NCI-H345 (cell line): ENCODE measurements at regions not wholly inside any gene's neighbourhood (a gene's known extent, or its start where the extent isn't known, plus 50 kb on each side); places are given as distances from the start of the nearest gene placed in this dataset.

ENCODE experiments used
- DNase-seq: peaks from one replicate; lab custom pipeline; 2025; lab: John Stamatoyannopoulos, UW

DNA sequence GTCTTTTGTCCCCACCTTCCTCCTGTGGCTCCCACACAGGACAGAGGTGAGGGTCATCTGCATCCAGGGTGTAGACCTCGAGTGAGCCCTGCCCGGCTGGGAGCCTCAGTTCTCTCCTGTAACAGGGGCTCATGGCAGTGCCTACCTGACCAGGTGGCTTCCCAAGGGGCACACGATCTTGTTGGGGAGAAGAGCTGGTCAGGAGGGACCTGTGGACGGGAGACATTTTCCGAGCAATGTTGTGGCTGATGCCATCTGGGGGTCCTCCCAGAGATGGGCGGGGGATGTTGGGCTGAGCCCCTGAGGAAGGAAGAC lies 51.9 kb downstream of the CEBPB start:
- no peak for DNase-seq

DNA sequence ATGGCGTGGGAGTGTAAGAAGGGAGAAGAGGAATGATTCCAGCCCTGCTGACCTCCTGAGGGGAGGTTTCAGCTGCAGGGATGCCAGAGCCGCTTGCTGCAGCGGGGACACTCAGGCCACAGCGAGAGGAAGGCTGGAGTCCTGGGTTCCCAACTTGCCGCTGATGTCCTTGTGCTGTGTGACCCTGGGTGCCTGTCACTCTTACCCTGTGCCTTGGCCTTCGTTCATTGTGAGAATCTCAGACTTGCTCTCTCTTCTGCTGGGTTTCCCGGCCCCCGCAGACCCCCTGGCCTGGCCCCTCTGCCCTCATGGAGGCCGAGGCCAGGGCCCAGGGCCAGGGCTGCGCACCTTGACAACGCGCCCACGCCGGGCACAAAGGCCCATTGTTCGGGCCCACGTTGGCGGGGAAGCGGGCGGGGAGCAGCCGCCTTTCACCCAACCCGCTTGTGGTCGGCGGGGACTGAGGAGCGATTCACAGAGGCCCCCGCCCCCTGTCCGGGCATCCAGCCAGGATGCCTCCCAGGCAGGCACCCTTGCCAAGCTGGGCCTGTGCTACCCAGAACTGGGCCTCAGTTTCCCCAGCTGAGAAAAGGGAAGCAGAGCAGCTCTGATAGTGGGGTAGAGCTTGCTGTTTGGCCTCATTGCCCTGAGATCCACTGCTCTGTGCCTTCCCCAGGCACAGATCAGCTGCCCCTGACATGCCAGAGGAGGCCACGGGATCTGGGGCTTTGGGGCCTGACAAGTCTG lies 52.4 kb downstream of the CEBPB start:
- DNase-seq = peak; percentile 75

DNA sequence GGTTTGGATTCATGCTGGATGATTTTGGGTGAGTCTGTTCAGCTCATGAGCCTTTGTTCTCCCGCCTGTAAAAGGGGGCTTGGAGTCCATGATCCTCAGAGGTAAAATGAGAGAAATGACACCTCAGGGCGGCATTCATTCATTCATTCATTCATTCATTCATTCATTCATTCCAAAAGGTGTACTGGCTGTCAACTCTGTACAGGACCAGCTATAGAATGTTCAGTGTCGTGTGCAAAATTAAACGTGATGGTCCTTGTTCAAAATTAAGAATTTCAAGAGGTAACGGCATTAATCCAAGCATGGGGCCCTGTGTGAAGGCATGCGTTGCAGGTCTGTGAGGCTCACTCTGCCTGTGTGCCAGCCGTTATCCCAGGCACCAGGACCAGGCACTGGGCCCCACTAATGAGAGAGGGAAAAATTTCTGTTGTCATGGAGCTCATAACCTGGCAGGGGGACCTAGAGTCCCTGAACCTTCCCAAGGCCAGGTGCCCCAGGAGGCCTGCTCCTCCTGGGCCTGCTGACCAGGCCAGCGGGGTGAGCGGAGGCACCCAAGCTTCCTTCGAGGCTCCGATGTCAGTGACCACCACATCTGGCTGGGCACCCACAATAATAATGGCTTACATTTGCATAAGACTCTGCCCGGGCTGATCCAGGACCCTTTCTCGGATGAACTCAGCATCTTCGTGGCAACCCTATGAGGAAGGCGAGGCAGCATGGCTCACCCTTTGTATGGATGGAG lies 53.2 kb downstream of the CEBPB start:
- no peak for DNase-seq

- no peak for DNase-seq
These were observed 53.9 kb downstream of the CEBPB start for GRCh38 chr20:50244352-50245149.

DNA sequence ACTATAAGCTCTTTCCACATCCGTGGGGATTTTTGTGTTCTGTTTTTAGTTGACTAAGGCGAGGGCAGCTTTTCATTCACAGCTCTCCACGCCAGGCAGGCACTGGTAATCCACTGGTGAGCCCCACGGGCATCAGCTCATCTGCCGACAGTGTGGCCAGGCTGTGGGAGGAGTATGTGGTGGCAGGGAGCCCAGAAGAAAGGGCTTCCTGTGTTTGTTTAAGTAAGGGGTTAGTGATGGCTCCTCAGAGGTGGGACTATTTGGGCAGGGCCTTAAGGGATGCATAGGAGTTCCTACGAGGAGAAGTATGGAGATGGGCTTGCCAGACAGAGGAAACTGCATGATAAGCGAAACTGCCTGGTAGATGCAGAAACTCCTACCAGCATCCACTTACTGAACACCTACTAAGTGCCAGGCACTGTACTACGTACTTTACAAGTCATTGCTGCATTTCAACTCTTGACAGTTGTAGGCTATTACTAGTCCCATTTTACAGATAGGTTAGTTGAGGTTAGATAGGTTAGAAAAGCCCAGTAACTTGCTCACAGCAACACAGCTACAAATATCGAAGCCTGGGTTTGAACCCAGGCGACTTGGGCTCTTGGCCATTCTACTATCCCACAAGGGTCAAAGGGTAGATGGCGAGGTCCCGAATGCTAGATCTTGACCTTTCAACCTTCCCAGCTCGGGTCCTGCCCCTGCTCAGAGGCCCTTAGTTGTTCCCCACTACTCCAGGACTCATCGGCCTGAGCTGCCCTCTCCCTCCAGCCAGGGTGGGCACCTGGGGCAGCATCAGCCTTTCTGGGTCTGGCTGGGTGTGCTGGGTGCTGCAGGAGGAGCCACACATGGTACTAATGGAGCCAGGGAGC lies 55.1 kb downstream of the CEBPB start:
- no peak for DNase-seq

- no peak for DNase-seq
These were observed 56.0 kb downstream of the CEBPB start for GRCh38 chr20:50246367-50247195.

- no peak for DNase-seq
These were observed 56.8 kb downstream of the CEBPB start for GRCh38 chr20:50247196-50248094.

DNA sequence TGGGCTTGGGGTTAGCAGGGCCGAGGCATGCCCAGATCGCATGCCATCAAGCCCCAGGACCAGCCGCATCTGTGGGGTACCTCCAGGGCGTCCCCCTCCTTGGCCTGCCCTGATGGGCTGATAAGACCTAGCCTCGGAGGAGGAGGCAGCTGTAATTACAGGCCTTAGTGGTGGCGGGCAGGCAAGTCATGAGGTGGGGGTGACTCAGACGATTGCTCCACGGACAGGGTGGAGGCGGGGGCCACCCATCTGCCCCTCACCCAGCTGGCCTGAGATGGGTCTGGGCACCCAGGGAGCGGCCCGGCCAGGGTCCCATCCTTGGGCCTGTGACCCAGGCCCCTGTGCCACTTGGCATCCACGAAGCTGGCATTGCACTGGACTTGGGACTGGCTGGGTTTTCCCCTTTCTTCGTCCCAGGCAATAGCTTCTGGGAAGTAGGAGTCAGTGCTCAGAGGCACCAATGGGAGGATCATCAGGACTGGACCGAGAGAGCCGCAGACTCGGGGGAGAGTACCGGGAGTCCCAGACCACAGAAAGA lies 57.5 kb downstream of the CEBPB start:
- no peak for DNase-seq

DNA sequence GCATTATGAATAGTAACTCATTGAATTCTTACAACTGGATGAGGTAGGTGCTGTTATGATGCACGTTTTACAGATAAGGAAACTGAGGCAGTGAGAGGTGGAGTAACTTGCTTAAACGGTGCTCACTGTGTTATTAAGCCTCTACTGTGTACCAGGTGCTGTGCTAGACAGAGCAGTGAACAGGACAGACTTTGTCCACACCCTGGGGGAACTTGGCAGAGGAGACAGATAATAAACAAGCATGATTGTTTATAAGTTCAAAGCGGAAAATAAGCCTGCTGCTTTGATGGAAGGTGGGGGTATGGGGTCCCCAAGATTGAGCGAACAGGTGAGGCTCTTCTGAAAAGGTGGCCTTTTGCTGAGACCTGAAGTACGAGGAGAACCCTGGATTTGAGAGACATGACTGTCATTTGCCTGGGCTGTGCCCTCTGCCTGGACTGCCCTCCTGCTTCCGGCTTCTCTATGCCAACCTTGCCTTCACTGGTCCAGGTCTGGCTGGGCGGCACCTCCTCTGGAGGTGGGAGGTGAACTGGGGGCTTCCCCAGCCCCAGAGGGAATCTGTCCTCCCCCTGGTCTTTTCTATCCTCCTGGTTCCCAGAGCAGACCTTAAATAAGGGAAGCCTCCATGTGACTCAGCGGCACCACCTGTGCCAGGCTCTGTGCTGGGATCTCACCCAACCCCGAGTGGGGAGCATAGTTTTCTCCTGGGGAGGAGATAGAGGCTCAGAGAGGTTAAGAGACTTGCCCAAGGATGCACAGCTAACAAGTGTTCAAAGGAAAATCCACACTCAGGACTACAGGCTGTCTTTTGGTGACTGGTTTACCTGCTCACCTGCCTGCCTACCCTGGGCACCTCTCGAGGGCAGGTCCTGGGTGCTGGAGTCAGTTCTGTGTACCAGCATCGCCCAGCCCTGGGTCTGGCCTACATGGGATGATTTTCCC lies 59.1 kb downstream of the CEBPB start:
- DNase-seq = no peak

- DNase-seq = no peak
These were observed 60.2 kb downstream of the CEBPB start for GRCh38 chr20:50250679-50251382.

DNA sequence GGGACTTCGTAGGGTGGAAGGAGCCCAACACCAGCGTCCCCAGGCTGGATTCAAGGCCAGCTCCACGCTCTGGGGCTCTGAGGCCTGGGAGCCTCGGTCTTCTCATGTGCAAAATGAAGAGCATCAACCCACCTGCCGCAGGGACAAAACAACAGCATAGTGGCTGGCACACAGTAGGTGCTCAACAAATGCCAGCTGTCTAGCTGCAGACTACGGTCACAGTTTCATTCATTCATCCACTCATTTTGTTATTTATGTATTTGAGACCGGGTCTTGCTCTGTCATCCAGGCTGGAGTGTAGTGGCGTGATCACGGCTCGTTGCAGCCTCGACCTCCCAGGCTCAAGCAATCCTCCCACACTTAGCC lies 60.7 kb downstream of the CEBPB start:
- no peak for DNase-seq

- no peak for DNase-seq
These were observed 61.4 kb downstream of the CEBPB start for GRCh38 chr20:50251992-50252511.

- DNase-seq = no peak
These were observed 62.1 kb downstream of the CEBPB start for GRCh38 chr20:50252701-50253100.

GRCh38 chr20:50253101-50253500 lies 62.5 kb downstream of the CEBPB start:
- no peak for DNase-seq

GRCh38 chr20:50254466-50255079 lies 63.9 kb downstream of the CEBPB start:
- DNase-seq = no peak

GRCh38 chr20:50256577-50256976 lies 65.9 kb downstream of the CEBPB start:
- DNase-seq = no peak

DNA sequence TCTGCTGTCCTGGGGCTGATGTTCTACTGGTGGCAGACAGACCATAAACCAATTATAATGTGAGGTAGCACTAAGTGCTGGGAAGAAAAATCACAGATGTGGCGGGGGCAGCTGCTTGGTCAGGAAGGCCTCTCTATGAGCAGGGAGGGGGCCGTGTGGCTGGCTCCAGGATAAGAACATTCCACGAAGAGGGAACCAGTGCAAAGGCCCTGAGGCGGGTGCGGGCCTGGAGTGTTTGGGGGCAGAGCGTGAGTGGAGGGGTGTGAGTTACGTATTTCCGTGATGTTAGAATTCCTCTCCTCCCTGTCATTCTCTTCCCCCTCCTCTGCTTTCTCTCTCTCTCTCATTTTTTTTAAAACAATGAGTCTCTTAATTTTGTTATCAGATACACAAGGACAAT lies 67.2 kb downstream of the CEBPB start:
- no peak for DNase-seq
